ENCODE measurements at regions not wholly inside any gene's neighbourhood (a gene's known extent, or its start where the extent isn't known, plus 50 kb on each side); places are given as distances from the start of the nearest gene placed in this dataset.
A peak's percentile ranks its signal among the peaks of the same experiment; 100 is the strongest.
"Not testable (repeated sequence)": the region's sequence is repeated elsewhere in the genome, so short reads cannot be mapped to it uniquely, and the experiment has no call there.

DNA sequence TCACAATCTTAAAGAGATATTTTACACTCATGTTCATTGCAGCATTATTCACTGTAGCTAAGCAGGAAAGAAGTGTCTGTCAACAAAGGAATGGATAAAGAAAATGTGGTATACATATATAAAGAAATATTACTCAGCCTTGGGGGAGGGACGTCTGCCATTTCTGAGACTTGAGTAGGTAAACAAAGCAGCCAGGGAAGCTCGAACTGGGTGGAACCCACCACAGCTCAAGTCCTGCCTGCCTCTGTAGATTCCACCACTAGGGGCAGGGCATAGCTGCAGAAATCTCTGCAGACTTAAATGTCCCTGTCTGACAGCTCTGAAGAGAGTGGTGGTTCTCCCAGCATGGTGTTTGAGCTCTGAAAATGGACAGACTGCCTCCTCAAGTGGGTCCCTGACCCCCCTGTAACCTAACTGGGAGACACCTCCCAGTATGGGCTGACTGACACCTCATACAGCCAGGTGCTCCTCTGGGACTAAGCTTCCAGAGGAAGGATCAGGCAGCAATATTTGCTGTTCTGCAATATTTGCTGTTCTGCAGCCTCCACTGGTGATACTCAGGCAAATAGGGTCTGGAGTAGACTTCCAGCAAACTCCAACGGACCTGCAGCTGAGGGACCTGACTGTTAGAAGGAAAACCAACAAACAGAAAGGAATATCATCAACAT lies 183.3 kb upstream of the SSTR4 start:
- H3K4me3 ChIP-seq; H3K4me1 ChIP-seq; H3K27ac ChIP-seq; intact Hi-C loops (cut with DNase I); DNase-seq; H3K9me3 ChIP-seq; H3K27me3 ChIP-seq (ENCODE audit: low read depth); H3K36me3 ChIP-seq: not testable (repeated sequence)
- peak; percentile 69 for TF ChIP-seq CTCF (IDR thresholded peaks at IDR 0.05)
- ATAC-seq = peak; percentile 40 to 56

DNA sequence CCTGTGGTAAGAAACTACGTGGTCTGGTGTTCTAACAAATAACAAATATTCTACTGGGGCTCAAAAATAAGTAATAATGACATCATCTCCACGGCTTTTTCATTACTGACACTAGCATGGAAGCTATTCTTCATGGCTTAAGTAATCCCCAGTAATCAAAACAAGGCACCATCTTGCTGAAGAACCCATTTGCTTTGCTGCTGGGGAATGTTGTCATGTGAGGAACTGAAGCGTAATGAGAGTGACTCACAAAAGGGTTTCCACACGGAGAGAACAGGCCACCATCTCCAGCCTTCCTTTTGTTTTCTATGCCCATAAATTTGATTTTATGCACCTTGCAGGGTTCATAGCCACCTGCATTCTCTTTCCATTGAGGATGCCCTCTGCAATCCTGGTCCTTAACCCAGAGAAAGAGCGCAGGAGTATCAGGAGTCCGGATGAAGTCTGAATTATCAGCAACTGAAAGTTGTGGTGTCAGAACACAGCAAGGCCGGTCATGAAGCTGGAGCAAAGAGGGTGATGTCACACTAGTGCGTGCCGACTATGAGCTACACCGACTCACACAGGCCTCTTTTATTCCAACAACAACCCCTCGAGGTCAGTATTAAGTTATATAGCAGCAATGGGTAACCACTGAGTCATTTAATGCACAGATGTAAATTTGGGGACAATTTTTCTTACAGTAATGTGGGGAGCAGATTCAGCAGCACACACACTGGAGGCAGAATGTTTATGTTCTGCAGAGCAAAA lies 173.7 kb upstream of the SSTR4 start:
- no peaks in the 10 kb centered on the region for H3K9me3 ChIP-seq
- intact Hi-C loops (cut with DNase I) = no loop called here
- no peaks in the 10 kb centered on the region for H3K36me3 ChIP-seq
- no peak overlapping the region for H3K4me3 ChIP-seq
- TF ChIP-seq CTCF (IDR thresholded peaks at IDR 0.05) = no peak
- no peak for DNase-seq
- H3K27me3 ChIP-seq (ENCODE audit: low read depth) = no peaks in the 10 kb centered on the region
- ATAC-seq = no peak
- peak overlapping the region; percentile 50 for H3K27ac ChIP-seq
- H3K4me1 ChIP-seq = peaks cover 4% of the 10 kb centered on the region

- ATAC-seq (peak; percentile 28 to 42), DNase-seq (peak; percentile 51)
These were observed 173.1 kb upstream of the SSTR4 start for GRCh38 chr20:22861990-22862389.

GRCh38 chr20:22862671-22863230 lies 172.4 kb upstream of the SSTR4 start:
- ATAC-seq (no peak), DNase-seq (no peak)
- H3K9me3 ChIP-seq = no peaks in the 10 kb centered on the region
- TF ChIP-seq CTCF (IDR thresholded peaks at IDR 0.05) = peak; percentile 17
- no peaks in the 10 kb centered on the region for H3K36me3 ChIP-seq
- H3K27me3 ChIP-seq (ENCODE audit: low read depth) = no peaks in the 10 kb centered on the region
- H3K27ac ChIP-seq = peak overlapping the region; percentile 67
- peaks cover 4% of the 10 kb centered on the region for H3K4me1 ChIP-seq
- intact Hi-C loops (cut with DNase I) = no loop called here
- H3K4me3 ChIP-seq = no peak overlapping the region

More at GRCh38 chr20:22861990-22862389, 173.1 kb upstream of the SSTR4 start:
- no peaks in the 10 kb centered on the region for H3K36me3 ChIP-seq
- no peak for TF ChIP-seq CTCF (IDR thresholded peaks at IDR 0.05)
- peaks cover 4% of the 10 kb centered on the region for H3K4me1 ChIP-seq
- intact Hi-C loops (cut with DNase I) = no loop called here
- H3K4me3 ChIP-seq = no peak overlapping the region
- H3K27ac ChIP-seq = peak overlapping the region; percentile 67
- H3K9me3 ChIP-seq = no peaks in the 10 kb centered on the region
- no peaks in the 10 kb centered on the region for H3K27me3 ChIP-seq (ENCODE audit: low read depth)

DNA sequence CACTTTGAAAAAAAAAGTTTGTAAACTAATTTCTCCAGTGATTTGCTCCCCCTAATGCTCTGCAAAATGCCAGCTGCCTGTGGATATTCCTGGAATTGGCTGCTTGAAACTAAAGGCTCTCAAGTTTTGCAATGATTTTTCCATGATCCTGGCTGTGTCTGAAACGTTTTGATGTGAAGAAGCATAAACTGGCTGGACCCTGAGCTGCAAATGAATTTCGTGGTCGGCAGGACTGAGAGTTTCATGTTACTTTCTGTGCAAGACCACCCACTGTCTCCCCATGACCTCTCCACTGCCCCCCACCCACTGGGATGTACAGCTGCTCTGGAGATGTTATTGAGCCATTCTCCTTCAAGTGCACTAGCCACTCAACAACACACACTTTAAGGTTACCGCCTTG lies 171.3 kb upstream of the SSTR4 start:
- Histone ChIP-seq H3K9me3 (no peaks in the 10 kb centered on the region), H3K36me3 (no peaks in the 10 kb centered on the region), H3K27me3 (ENCODE audit: low read depth) (no peaks in the 10 kb centered on the region), H3K4me3 (no peak overlapping the region), H3K27ac (no peak overlapping the region), H3K4me1 (peaks cover 4% of the 10 kb centered on the region)
- ATAC-seq (no peak), DNase-seq (no peak)
- no peak for TF ChIP-seq CTCF (IDR thresholded peaks at IDR 0.05)
- intact Hi-C loops (cut with DNase I) = no loop called here

Measured in lower lobe of right lung (tissue), 2 donors.